HG02642 (cell line): ENCODE measurements at regions not wholly inside any gene's neighbourhood (a gene's known extent, or its start where the extent isn't known, plus 50 kb on each side); places are given as distances from the start of the nearest gene placed in this dataset.

Experiments
- ATAC-seq: cut with Tn5 transposase; IDR thresholded peaks from one replicate; pipeline ENCODE4 v1.9.1; 2021; ENCODE audit warnings: mild to moderate bottlenecking; ENCODE audit not compliant: unreplicated experiment, poor library complexity

DNA sequence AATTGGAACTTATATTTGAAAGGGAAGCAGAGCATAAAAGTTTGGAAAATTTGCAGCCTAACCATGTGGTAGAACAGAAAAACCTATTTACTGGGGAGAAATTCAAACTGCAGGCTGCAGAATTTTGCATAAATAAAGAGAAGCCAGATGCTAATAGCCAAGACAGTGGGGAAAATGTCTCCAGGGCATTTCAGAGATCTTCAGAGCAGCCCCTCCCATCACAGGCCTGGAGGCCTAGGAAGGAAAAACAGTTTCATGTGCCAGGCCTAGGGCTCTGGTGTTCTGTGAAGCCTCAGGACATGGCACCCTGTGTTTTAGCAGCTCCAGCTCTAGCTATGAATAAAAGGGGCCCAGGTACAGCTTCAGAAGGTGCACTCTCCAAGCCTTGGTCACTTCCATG lies 648.7 kb upstream of the FRG1 start:
- no peak for ATAC-seq

DNA sequence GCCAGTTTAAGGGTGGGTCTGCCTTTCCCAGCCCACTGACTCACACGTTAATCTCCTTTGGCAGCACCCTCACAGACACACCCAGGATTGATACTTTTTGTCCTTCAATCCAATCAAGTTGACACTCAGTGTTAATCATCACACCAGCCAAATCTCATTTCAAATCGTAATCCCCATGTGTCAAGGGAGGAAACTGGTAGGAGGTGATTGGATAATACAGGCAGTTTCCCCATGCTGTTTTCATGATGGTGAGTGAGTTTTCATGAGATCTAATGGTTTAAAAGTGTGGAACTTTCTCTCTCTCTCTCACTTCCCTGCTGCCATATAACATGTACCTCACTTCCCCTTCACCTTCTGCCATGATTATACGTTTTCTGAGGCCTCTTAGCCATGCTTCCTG lies 647.2 kb upstream of the FRG1 start:
- ATAC-seq = no peak

DNA sequence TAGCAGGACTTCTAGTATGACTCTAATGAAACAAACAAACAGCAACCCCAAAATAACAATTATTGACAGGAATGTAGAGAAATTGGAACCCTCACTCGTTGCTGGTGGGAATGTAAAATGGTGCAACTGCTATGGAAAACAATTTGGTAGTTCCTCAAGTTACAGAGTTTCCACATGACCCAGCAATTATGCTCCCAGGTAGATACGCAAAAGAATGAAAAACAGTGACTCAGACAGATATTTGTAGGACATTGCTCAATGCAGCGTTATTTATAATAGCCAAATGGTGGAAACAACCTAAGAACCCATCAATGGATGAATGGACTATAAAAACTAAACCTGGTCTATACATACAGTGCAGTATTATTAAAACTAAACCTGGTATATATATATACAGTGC lies 646.1 kb upstream of the FRG1 start:
- no peak for ATAC-seq

DNA sequence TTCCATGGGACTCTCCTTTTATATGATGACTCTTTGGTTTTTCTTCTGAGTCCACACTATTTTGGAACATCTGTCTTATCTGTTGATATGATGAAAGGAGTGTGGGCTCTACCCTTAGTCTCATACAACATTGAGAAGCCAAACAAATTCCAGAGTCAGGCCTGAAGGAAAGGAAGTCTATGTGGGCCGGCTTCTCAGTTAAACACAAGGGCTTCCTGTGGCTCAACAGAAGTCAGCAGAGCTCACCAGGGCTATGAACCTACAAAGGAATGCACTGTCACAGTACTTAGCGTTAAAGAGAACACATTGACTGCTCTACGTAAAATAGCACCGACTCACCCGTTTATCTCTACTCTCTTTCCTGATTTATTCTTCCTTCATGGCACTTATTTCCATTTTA lies 641.0 kb upstream of the FRG1 start:
- no peak for ATAC-seq

DNA sequence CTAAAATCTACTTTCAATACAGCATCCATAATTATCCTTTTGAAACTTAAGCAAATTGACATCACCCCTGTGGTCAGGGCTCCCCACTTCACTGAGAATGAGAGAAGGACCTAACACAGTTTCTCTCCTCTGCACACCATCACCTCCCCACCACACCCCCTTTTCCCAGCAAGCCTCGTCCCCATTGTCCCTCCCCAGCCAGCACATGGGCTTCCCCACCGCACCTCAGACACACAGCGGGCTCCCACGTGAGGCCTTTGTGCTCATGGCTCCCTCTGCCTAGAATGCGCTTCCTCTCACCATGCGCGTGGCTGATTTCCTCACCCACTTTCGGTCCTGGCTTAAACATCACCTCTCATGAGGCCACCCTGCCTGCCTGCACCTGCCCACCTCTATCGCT lies 639.0 kb upstream of the FRG1 start:
- no peak for ATAC-seq

GRCh38 chr4:189302719-189303118 lies 638.0 kb upstream of the FRG1 start:
- ATAC-seq = no peak

DNA sequence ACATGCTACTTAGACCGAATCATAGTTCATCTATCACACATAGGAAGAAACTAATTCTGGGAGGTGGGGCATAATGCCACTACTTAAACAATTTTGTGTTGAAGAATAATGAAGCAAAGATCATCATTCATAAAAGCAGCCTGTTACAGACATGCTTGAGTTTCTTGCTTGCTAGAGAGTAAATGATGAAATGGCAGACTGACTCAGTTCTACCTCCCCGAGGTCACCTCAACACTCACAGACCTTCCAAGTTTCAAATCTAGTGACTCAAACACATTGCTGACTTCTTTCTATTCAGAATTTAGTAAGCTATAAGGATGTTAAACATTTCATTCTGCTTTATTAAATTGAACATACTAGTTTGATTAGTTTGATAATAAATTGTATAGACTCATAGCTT lies 636.5 kb upstream of the FRG1 start:
- ATAC-seq = no peak

DNA sequence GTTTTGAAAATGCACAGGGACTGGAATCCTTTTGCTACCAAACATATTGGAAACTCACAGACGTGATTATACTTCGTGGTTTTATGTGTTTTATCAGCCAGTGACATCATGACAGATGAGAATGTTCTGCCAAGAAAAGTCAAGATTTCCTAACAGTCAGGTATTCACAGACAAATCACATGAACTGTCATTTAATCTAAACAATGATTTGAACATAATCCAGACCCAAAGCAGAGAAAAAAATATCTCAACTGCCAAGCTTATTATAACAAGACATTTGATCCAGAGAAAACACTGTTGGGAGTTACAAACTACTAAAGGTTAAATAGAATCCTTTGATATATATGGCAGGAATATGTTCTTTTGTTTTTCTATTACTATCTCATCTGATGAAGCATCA lies 635.9 kb upstream of the FRG1 start:
- no peak for ATAC-seq

DNA sequence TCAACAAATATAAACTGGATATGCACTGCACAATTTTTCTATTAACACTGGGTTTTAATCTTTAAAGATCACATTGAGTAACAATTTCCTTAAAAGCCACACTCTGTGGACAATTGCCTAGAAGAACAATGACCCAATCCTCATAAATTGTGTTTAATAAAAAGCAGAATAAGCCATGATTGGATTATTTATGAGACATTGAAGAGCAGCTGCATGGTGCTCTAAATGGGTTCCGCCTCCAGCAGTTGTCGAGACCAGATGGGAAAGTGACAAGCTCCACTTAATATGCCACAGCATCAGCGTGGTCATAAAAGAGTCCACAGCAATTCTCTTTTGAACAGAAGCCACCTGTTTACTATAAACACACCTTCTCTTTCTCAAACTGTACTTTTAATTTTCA lies 635.2 kb upstream of the FRG1 start:
- no peak for ATAC-seq

DNA sequence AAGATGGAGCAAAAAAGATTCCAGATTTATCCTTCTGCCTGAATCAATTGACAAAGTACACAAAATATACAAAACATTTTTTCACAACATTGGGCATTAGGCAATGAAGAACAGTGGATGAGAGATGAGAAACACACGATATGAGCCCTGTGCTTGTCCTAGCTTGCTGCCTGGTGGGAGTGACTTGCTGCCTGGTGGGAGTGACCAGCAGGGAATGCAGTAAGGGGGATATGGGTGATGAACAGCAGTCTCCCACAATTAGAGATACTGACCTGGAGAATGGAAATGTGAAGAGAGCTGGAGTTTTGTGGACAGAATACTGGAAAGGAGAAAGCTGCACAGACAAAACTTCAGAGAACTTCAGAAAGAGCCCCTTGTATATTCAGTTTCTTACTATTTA lies 629.4 kb upstream of the FRG1 start:
- no peak for ATAC-seq

DNA sequence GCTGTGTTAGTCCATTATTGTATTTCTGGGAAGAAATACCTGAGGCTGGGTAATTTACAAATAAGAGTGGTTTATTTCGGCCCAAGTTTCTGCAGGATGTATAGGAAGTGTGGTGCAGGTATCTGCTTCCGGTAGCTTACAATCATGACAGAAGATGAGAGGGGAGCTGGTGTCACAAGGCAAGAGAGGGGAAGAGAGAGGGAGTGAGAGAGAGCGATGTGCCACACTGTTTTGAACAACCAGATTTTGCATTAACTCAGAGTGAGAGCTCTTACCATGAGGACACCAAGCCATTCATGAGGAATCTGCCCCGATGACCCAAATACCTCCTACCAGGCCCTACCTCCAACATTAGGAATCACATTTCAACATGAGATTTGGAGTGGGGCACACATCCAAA lies 627.6 kb upstream of the FRG1 start:
- ATAC-seq = no peak

DNA sequence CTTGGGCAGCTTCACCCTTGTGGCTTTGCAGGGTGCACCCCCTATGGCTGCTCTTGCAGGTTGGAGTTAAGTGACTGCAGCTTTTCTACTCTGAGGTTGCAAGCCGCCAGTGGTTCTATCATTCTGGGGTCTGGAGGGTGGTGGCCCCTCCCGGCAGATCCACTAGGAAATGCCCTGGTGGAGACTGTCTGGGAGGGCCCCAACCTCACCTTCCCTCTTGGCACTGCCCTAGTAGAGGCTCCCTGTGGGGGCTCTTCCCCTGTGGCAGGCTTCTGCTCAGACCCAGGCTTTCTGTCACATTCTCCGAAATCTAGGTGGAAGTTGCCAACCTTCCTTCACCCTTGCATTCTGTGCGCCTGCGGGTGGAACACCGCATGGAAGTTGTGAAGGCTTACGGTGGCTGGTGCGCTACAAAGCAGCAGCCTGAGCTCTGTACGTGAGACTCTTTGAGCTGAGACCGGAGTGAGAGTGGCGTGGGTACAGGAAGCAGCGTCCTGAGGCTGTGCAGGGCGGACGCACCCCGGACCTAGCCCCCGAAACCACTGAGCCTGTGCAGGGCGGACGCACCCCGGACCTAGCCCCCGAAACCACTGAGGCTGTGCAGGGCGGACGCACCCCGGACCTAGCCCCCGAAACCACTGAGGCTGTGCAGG lies 626.7 kb upstream of the FRG1 start:
- no peak for ATAC-seq

- no peak for ATAC-seq
Measured at GRCh38 chr4:189322426-189322825, 618.2 kb upstream of the FRG1 start.

DNA sequence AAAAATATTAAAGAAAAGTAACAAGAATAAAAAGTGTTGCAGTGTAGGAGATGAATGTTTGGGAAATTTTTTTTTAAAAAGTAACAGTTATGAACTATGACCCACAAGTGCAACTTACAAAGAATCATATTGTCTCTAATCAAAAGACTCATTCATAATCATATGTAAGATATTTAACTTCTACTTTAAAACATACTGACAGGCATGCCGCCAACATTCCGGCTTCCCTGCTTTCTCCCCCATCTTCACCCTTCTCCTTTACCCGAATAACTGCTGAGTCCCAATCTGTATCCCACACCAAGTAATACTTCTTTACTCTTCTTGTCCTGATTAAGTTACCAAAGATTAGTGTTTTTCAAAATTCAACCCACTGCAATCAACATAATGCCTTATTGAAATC lies 598.8 kb upstream of the FRG1 start:
- ATAC-seq = no peak

DNA sequence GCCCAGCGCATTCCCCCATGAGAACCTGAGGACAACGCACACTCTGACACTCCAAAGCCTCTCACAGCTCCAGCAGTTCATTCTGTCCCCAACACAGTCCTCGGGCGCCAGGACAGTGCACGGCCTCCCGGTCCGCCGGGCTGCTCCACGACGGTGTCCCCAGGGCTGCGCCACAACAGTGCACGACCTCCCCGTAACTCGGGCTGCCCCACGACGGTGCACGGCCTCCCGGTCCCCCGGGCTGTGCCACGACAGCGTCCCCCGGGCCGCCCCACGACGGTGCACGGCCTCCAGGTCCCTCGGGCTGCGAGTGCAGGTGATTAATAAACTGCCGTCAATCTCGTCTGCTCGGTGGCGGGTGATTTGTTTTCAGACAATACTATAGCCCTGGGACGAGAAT lies 585.1 kb upstream of the FRG1 start:
- ATAC-seq = no peak

GRCh38 chr4:189362364-189362763 lies 578.3 kb upstream of the FRG1 start:
- ATAC-seq = no peak

- ATAC-seq = no peak
Measured at GRCh38 chr4:189364032-189364449, 576.6 kb upstream of the FRG1 start.

DNA sequence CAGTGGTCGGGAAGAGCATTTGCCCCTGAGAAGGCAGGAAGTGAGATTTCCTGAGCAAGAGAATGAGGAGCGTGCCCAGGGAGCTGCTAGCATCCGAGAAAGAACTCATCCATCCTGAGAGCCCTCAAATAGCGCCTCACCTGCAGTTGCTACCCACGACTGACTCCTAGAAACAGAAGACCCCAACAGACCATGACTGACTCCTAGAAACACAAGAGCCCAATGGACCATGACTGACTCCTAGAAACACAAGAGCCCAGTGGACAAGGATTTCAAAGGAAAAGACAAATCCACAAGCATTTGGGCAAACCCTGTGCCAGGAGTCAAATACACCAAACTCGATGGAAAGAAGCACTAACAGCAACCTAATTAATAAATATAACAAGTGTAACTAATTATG lies 575.2 kb upstream of the FRG1 start:
- no peak for ATAC-seq

DNA sequence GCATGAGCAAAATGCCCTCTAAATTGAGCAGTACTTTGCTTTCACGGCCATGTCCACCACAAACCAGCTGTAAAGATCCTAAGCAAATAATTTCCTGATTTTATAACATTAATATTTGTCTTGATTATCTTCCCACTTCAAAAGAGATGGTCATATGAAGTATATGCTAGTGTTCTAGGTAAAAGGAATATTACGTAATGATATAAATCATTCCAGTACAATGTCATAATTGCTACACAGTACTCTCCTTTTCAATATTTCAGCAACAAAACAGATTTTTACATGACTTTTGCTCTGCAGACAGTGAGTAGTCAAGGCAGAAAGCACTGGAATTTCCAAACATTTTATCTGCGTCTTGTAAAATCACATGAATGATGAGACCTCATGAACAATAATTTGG lies 572.8 kb upstream of the FRG1 start:
- no peak for ATAC-seq

GRCh38 chr4:189374176-189374575 lies 566.5 kb upstream of the FRG1 start:
- ATAC-seq = no peak

DNA sequence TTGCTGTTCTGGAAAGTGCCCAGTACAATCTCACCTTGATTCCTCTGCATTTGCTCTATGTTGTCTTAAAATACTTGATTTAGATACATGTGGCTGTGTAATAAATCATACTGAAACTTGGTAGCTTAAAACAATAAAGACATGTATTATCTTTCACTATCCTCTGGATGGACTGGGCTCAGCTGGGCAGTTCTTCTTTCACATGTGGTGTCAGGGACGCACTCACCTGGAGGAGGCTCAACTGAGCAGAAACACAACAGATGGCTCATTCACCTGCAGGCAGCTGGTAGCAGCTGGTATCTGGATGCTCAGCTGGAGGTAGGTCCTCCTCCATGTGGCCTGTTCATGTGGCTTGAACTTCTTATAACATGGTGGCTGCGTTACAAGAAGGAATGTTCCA lies 563.8 kb upstream of the FRG1 start:
- ATAC-seq = no peak

- no peak for ATAC-seq
Measured at GRCh38 chr4:189377569-189377968, 563.1 kb upstream of the FRG1 start.

GRCh38 chr4:189385098-189385497 lies 555.6 kb upstream of the FRG1 start:
- no peak for ATAC-seq
